ENCODE measurements at regions not wholly inside any gene's neighbourhood (a gene's known extent, or its start where the extent isn't known, plus 50 kb on each side); places are given as distances from the start of the nearest gene placed in this dataset.

DNA sequence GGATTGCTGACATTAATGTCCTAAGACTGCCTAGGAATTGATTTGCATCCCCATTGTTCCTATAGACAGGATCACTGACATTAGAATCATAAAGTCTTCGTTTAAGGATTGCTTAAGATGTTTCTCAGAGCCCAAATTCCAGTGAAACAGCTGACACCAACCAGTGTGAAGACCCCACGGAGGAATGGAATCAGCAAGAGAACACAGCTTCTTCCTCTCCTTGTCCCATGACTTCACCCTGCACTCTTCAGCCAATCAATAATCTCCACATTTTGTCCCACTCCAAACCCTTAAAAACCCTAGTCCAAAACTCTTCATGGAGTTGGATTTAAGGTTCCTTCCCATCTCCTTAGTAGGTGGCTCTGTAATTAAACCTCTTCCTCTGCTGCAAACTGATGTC is 157.0 kb upstream of the NDUFV2 start:
- DNase-seq = no peak

DNA sequence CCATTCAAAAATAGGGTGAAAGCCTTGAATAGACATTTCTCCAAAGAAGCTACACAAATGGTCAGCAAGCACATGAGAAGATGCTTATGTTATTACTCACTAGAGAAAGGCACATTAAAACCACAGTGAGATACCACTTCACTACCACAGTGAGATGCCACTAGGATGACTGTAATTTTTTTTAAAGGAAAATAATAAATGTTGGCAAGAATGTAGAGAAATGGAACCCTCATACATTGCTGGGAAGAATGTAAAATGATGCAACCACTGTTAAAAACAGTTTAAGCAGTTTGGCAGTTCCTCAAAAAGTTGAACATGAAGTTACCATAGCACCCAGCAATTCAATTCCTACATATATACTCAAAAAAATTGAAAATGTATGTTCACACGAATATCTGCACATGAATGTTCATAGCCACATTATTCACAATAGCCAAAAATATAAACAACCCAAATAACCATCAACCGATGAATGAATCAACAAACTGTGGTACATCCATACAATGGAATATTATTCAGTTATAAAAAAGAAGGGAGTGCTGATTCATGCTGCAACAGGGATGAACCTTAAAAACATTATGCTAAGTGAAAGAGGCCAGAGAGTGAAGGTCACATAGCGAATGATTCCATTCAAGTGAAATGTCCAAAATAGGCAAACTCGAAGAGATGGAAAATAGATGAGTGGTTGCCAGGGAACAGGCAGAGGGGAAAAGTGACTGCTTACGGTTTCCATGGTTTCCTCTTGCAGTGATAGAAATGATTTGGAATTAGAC is 156.2 kb upstream of the NDUFV2 start:
- DNase-seq = no peak

DNA sequence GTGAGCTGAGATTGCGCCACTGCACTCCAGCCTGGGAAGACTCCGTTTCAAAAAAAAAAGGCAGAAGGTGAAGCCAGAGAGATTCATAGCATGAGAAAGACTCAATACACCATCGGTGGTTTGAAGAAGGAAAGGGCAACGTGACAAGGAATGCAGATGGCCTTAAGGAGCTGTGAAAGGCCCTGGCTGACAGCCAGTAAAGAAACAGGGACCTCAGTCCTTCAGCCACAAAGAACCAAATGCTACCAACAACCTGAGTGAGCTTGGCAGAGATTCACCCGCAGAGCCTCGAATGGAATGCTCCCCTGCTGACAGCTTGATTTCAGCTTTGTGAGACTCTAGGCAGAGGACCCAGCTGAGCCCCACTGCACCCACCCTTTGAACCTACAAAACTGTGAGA is 154.9 kb upstream of the NDUFV2 start:
- DNase-seq = no peak

DNA sequence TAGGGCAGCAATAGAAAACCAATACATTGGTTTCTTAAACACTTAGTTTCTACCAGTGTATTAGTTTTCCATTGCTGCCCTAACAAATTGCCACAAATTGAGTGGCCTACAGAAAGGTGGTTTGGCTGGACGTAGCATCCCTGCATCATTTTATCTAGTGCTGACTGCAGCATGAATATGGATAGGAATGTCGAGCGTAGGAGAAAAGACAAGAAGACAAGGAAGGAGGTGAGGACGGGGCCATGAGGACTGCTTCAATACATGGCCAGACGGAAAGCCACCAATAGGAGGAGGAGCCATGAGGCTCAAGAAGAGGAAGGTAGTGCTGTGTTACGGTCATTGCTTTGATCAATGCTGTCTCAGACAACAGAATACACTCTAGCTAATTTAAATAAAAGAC is 154.5 kb upstream of the NDUFV2 start:
- DNase-seq = no peak

DNA sequence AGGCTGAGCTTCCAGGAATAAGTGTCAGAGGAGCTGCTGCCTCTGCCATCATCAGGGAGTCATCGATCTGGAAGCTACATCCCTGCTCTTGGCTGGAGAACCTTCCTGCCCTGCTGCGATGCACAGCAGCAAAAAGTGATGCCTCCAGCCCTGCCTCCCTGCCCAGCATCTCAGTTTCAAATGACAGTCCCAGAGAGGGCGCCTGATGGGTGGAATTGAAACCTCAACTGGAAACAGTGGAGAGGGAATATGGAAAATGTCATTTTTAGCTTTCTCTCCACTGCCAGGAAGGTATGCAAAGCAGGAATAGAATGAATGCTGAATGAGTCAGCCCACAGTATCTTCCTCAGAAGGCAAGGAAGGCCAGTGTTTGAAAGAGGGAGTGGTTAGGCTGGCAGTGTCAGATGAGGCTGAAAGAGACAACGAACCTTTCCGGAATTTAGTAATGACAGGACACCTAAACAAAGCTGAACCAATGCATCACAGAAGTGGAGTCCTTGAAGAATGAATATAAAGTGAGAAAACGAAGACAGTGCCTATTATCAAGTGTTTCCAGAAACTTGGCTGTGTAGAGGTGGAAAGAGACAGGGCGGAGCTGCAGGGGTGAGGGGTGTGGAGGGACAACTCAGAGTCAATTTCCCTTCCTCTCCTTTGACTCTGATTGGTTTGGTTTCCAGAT is 153.9 kb upstream of the NDUFV2 start:
- DNase-seq = no peak

DNA sequence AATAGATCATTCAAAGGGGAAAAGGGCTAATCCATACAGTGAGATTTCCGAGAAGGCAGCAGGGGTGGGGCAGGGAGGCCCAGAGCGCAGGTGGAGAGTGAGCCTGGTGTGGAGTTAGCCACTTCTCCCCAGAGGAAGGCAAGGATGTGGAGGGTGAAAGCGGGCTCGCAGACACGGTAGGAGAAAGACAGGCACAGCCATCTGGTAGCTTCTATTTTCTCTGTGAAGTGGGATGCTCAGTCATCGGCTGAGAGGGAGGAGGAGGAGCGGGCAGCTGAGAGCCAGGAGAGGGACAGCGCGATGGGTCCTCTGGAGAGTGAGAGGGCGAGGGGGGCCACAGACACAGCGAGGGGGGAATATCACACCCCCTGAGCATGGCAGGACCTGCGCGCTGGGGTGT is 153.3 kb upstream of the NDUFV2 start:
- no peak for DNase-seq

DNA sequence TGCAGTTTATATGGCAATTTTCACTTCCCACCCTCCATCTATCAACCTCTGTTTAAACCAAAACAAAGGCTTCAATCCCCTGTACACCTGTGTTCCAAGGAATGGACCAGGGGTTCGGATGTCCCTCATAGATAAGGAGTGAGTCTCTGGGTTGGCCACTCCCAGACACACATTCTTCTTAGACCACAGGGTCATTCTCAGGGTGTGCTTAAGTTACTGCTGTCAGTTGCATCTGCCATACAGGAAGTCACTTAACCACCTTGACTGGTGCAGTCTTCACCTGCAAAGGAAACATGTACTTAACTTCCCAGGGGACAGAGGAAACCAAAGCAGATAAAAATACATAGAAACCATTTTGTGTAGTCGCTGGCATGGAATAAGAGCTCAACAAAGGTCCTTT is 151.0 kb upstream of the NDUFV2 start:
- no peak for DNase-seq

DNA sequence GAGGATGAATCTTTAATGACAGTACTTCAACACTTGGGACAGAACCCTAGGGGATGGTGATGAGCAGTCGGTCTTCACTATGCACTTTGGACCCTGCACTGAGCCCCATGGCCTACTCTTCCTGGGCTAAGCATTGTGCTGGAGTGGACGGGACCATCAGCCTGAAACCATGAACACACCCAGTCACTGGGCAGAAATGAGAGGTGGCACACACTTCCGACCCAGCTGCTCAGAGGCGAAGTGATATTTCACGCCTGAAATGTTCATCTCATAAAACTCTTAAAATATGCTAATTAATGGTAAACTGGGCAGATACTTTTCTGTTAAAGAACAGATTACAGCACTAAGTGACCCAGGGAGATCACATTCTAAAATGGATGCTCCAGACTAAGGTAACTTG is 150.3 kb upstream of the NDUFV2 start:
- no peak for DNase-seq

DNA sequence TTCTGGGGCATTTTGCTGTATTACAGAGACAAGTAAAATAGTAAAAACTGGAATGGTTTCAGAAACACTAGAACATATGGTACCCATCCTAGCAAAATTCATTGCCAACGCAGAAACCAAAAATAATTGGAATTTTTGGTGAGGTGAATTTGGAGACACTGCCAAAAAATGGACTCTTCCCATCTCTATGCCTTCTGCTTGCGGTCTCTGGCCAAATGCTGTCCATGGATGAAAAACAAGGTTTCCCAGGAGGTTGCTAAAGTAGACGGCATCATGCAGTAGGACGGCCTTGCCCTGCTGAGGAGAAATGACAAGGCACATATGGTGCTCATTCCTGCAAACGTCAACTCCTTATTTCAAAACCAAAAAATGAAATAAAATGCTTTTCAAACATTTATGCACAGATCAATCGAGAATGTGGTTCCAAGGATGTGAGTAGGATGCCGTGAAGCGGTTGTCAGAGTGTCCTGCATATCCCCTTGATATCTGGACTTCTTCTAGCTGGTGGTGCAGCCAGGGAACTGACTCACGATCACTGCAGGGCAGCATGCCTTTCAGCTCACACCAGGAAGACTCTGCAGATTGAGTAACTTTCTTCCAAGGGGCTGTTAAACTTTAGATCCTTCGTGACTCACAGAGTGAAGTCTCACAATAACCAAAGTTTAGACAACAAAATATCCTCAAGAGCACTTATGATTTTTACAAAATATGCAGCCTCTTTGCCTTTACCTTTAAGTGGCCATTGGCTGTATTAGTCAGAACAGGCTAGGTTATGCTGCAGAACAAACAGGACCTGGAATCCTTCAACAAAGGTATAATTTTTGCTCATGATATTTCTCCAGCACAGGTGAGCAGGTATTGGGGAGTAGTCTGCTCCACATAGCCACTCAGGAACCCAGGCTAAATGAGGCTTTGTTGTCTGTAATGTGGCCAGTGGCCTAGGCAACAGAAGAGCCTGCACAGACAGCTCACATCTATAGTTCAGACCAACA is 149.4 kb upstream of the NDUFV2 start:
- no peak for DNase-seq

DNA sequence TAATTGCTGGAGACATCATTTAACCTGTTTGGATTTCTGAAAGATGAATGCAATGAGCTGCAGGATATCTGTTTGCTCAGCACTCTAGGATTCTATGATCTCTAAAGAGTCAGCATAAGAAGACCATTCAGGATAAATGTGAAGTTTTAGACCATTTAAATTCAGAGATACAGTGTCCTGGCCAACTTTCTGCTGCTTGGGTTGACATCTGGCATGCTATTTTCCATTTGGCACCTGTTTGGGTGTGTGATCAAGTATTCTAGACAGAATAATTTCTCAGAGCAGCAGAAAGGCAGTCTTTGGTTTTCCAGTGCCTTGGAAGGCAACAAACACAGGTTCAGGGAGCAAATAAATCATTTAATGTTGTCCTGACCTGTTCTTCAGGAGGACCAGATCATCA is 144.8 kb upstream of the NDUFV2 start:
- DNase-seq = no peak

DNA sequence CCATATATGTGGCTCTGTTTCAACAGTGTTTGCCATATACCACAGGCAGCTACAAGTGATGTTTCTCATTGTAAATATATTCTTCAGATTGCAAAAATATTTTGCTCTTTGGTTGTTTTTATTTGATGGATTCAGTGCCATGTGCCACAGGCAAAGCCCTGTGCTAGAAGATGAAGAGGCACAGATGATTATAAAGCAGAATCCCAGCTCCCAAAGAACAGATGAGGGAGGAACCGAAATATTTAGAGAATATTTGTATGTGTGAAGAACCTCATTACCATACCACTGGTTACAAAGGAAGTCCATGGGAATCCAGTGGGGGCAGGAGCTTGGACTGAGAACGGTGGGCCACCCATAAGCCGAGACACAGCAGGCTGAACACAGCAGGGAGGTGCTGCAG is 143.8 kb upstream of the NDUFV2 start:
- no peak for DNase-seq

DNA sequence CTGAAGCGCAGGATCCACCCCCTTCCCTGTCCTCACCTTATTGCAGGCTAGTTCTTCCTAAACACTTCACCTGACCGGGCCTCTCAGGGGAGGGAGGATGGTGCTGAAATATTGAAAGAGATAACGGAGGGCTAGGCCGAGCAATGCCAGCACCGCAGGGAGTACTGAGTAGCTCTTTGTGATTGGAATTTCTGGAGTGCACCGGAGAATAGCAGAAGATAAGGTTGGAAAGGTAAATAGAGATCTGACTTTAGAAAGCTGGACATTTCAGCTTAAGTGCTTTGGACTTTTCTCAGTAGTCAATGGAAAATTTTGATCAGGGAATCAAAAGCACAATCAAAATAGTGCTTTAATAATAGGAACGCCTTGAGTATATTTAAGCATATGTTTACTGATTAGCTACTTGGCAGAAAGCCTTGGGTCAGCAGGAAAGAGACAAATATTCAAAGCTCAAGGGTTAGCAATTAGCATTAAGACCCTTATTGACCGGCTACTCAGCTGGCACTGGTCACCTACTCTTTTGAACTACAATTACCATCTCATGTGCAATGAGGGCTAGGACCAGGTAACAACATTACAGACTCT is 142.9 kb upstream of the NDUFV2 start:
- no peak for DNase-seq

DNA sequence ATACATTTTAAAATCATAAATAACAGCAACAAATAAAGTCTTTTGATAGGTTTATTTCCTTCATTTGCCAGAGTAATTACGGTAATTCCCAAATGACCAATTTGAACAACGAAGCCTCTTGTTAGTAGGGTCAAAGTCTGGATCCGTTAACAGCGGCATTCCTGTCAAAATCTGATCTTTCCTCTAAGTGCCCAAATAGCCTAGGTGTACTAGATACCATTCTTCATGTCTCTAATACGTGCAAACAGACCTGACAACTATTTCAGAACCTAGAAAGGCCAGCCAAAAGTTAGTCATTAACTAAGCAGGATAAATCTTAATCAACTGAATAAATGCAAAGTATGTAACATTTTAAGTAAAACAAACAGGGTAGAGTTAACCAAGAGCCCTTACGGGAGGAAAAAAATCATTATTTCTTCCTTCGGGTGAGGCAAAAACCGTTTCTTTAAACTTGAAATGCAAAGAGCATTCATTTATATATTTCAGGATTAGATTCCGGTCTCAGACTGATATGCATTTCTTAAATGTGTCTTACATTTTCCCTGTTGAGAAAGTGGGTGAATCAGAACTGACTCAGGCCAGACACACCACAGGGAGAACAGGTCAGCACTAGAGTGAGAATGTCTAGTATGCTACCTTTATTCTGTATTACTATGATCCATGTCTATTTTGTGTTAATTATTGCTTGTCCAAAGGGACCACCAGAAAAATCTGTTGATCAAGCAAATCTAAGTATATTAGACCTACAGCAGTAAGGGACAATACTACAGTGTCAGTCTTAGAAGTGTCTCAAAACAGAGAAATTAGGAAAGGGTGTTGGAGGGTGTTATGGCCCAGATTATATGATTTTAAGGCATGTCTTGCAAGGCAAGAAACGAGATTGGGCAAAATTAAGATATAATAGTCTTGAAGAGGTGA is 141.5 kb upstream of the NDUFV2 start:
- no peak for DNase-seq

DNA sequence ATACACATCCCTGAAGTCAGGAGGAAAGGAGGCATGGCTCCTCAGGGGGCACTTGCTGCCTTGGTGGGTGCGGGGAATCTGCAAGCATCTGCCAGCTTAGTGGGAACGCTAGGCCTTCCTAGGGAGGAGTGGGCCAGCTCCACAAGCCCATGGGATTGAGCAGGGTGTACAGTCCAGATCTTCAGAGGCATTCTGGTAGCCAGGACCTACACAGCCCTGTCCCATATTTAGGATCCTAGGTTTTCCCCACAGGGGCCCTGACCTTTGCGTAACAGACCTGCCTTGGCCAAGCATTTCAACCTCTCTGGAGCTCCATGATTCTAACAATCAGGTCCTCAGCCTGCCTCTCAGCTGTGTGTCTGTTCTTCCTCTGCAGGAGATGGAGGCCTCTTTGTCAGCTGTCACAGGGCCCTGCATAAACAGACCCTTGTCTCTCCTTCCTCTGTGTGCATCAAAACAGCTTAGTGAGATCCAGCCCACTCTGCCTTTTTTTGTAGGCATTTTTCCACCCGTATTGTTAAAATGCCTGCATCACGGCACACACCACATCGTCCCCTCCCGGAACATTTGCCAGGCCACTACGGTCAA is 140.2 kb upstream of the NDUFV2 start:
- no peak for DNase-seq

DNA sequence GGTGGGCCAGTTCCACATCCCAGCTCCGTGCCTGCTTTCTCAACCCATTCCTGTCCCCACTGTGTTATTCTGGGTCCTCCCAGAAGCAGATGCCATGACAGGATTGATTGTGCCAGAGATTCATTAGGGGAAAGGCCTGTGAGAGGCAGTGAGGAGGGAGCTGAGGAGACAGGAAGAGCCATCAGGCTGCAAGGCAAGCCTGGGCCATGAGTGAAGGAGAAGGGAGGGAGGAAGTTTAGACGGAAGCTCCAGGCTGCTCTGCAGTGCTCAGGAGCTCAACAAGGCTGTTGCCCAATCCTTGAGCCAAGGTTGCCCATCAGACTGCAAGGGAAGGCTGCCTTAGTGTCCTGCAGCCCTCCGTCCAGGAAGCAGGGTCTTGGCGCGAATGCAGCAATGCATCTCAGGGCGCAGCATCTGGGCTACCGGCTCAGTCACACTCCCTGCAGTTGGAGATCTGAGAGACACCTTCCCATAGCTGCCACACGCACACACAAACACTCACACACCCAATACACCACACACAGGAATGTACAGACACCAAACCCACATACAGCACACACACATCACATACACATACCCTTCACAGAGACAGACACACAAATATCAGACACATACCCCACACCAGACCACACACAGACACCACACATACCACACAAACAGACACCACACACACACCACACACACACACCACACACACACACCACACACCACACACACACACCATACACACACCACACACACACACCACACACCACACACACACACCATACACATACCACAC is 139.5 kb upstream of the NDUFV2 start:
- DNase-seq = no peak

DNA sequence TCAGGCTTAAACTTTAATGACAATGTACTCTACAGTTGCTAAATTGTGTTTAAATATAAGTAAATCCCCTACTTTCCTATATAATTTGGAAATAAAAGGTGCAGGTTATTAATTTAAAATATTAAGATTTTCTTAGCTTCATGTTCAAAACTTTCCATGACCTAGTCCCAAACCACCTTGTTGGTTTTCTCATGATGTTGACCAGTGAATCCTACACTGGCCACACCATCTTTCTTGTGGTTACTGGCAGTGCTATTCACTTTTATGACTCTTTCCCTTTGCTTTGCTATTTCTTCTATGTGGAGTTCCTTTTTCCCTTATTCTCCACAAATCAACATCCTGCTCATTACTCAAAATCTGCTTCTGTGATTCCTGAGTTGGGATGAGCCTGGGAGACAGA is 138.6 kb upstream of the NDUFV2 start:
- DNase-seq = no peak

DNA sequence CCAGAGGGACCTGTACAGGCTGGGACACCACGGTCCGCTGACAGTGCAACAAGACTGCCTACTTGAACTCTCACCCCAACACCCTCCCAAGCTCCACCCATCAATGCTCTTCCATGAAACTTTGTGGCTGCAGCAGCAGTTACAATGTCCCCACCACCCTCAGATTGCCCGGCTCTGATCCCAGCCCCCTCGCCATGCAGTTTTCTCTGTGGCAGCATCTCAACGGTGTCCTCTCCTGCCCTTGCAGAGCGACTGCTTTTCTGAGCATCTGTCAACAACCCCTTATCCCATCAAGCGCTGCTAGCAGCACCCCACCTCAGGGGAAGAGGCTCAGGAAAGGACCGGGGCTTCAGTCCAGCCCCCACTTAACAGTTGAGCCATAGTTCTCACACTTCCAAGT is 137.1 kb upstream of the NDUFV2 start:
- no peak for DNase-seq

DNA sequence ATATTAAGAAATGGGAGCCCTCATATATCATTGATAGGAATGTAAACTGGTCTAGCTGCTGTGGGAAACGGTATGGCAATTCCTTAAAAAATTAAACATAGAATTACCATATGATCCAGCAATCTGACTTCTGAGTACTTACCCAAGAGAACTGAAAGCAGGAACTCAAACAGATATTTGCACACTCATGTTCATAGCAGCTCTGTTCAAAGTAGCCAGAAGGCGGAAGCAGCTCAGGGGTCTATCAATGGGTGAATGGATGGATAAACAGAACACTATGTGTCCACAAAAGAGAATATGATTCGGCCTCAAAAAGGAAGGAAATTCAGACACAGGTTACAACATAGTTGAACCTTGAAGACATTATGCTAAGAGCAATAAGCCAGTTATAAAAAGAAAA is 135.7 kb upstream of the NDUFV2 start:
- DNase-seq = no peak

DNA sequence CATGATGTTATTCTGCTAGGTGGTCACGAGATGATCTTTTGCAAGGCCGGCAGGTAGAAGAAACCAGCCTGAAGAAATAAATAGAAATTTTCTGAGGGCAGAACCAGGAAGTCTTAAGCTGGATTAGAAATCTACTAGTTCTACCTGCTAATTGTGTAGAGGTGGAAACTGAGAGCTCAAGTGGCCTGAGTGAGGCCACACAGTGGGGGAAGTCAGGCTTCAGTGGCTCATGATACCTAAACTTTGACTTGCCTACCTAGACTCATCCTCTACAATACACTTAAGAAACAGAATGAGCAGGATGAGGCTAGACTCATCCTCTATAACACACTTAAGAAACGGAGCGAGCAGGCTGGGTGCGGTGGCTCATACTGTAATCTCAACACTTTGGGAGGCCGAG is 134.9 kb upstream of the NDUFV2 start:
- no peak for DNase-seq

DNA sequence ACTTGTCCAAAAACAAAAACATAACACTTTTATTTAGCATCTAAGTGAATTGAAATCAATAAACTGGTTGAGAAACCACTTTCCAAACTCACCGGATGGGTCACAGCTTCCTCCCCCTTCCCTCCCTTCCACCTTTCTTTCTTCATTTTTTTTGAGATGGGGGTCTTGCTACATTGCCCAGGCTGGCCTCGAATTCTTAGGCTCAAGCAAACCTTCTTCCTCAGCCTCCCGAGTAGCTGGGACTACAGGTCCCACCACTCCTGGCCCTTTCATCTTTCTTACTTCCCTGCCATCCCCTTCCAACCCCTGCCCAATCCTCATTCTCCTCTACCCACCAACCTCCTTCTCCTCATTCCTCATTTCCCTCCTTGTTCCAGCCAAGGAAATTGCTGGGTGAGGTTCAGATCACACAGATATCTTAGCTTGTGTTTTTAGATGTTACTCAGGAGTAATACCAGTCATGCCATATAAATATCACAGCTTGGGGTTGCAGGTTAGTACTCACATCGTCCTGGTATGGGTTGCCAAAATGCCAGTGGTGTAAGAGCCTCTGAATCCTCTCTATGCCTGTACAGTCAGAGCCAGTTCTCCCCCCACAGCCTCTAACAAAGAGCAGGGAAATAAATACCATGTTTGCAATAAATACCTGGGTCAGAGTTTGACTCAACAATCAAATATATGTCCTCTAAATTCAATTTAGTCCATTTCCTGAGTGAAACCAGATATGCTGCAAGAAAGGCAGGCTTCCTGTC is 132.7 kb upstream of the NDUFV2 start:
- no peak for DNase-seq

Data from stimulated activated CD4-positive, alpha-beta T cell treated with anti-CD3 and anti-CD28 coated beads, Interleukin-4, amount 100 ng/mL, for 1 hour (primary cell).